Mucosa of stomach (tissue), 1 donor: ENCODE measurements at regions not wholly inside any gene's neighbourhood (a gene's known extent, or its start where the extent isn't known, plus 50 kb on each side); places are given as distances from the start of the nearest gene placed in this dataset.

Experiments used
- H3K27me3 ChIP-seq: one replicate; pipeline ENCODE4 v1.7.0; 2013; ENCODE audit warnings: mild to moderate bottlenecking, low read length; ENCODE audit not compliant: control insufficient read depth, insufficient read depth
- H3K36me3 ChIP-seq: one replicate; pipeline ENCODE4 v1.7.0; 2013; ENCODE audit warnings: low read length; ENCODE audit not compliant: control insufficient read depth, insufficient read depth
- H3K4me1 ChIP-seq: one replicate; pipeline ENCODE4 v1.7.0; 2013; ENCODE audit warnings: mild to moderate bottlenecking, low read length; ENCODE audit not compliant: control insufficient read depth, insufficient read depth
- H3K4me3 ChIP-seq: one replicate; pipeline ENCODE4 v1.7.0; 2013; ENCODE audit warnings: low read length
- H3K9ac ChIP-seq: one replicate; pipeline ENCODE4 v1.7.0; 2013; ENCODE audit warnings: mild to moderate bottlenecking, low read length, moderate library complexity
- H3K9me3 ChIP-seq: one replicate; pipeline ENCODE4 v1.7.0; 2013; ENCODE audit warnings: mild to moderate bottlenecking, low read length, moderate library complexity; ENCODE audit not compliant: control insufficient read depth
- donor health status: Pancreatic carcinoma.

- Histone ChIP-seq H3K4me1 (peaks cover 49% of the 10 kb centered on the region), H3K9me3 (no peaks in the 10 kb centered on the region), H3K27me3 (no peaks in the 10 kb centered on the region), H3K4me3 (no peak overlapping the region), H3K9ac (no peak overlapping the region), H3K36me3 (no peaks in the 10 kb centered on the region)
Observed at GRCh38 chr6:37106982-37107491, 62.9 kb upstream of the PIM1 start.

GRCh38 chr6:37109714-37110499, 60.0 kb upstream of the PIM1 start:
- H3K27me3 ChIP-seq, result no peaks in the 10 kb centered on the region
- H3K36me3 ChIP-seq, result no peaks in the 10 kb centered on the region
- no peak overlapping the region for H3K9ac ChIP-seq
- peaks cover 23% of the 10 kb centered on the region for H3K4me1 ChIP-seq
- no peak overlapping the region for H3K4me3 ChIP-seq
- H3K9me3 ChIP-seq, result no peaks in the 10 kb centered on the region

GRCh38 chr6:37110500-37111461, 59.2 kb upstream of the PIM1 start:
- peaks cover 14% of the 10 kb centered on the region for H3K4me1 ChIP-seq
- H3K4me3 ChIP-seq, result no peak overlapping the region
- no peaks in the 10 kb centered on the region for H3K27me3 ChIP-seq
- no peaks in the 10 kb centered on the region for H3K9me3 ChIP-seq
- H3K36me3 ChIP-seq, result no peaks in the 10 kb centered on the region
- H3K9ac ChIP-seq, result no peak overlapping the region

GRCh38 chr6:37113976-37114375, 56.0 kb upstream of the PIM1 start:
- Histone ChIP-seq H3K9me3 (no peaks in the 10 kb centered on the region), H3K36me3 (no peaks in the 10 kb centered on the region), H3K9ac (no peak overlapping the region), H3K4me1 (peaks cover 13% of the 10 kb centered on the region), H3K4me3 (no peak overlapping the region), H3K27me3 (no peaks in the 10 kb centered on the region)

GRCh38 chr6:37114612-37115011, 55.3 kb upstream of the PIM1 start:
- Histone ChIP-seq H3K9me3 (no peaks in the 10 kb centered on the region), H3K9ac (no peak overlapping the region)

GRCh38 chr6:37115236-37115895, 54.6 kb upstream of the PIM1 start:
- Histone ChIP-seq H3K27me3 (no peaks in the 10 kb centered on the region), H3K4me1 (peaks cover 3% of the 10 kb centered on the region), H3K4me3 (no peak overlapping the region), H3K9me3 (no peaks in the 10 kb centered on the region), H3K9ac (no peak overlapping the region), H3K36me3 (no peaks in the 10 kb centered on the region)

More at GRCh38 chr6:37114612-37115011, 55.3 kb upstream of the PIM1 start:
- H3K27me3 ChIP-seq, result no peaks in the 10 kb centered on the region
- peaks cover 10% of the 10 kb centered on the region for H3K4me1 ChIP-seq
- no peaks in the 10 kb centered on the region for H3K36me3 ChIP-seq
- no peak overlapping the region for H3K4me3 ChIP-seq

- Histone ChIP-seq H3K27me3 (no peaks in the 10 kb centered on the region), H3K9ac (no peak overlapping the region), H3K4me1 (no peaks in the 10 kb centered on the region), H3K4me3 (no peak overlapping the region), H3K36me3 (no peaks in the 10 kb centered on the region), H3K9me3 (no peaks in the 10 kb centered on the region)
Observed at GRCh38 chr6:37116326-37116725, 53.6 kb upstream of the PIM1 start.

- H3K4me1 ChIP-seq, result no peaks in the 10 kb centered on the region
- no peaks in the 10 kb centered on the region for H3K27me3 ChIP-seq
- H3K9me3 ChIP-seq, result no peaks in the 10 kb centered on the region
- no peaks in the 10 kb centered on the region for H3K36me3 ChIP-seq
- no peak overlapping the region for H3K9ac ChIP-seq
- no peak overlapping the region for H3K4me3 ChIP-seq
Observed at GRCh38 chr6:37119387-37119886, 50.5 kb upstream of the PIM1 start.
